ENCODE measurements at regions not wholly inside any gene's neighbourhood (a gene's known extent, or its start where the extent isn't known, plus 50 kb on each side); places are given as distances from the start of the nearest gene placed in this dataset.

DNA sequence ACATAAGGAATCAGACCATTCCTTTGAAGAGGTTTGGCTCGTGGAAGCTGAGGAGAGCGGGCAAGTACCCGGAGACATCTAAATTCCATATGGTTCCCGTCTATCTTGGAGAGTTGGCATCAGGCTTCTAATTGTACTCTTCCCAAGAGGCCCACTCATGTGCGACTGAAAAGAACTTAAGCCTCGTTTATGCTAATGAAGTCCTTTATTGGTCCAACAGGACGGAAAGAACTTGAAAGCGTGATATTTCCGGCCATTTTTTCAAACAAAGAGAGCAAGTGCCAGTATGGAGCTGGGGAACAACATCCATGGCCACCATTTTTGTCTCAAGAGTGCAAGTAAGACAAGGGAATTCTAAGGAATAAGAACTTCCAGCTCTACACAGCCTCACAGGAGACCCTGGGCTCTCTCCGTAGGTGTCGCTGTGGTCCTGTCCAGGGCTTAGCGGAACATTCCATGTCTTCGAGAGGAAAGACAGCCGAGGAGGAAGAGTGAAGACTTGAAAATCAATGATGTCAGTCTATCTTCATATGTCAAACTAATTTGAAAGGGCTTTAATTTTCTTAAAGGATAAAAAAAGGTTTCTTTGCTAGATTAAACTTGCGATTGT lies 566.0 kb upstream of the PSMD7 start:
- CTCF ChIA-PET, result no interaction called here
- TF ChIP-seq CTCF (IDR thresholded peaks at IDR 0.05; ENCODE audit: insufficient read depth, low read length, missing control alignments), result no peak

DNA sequence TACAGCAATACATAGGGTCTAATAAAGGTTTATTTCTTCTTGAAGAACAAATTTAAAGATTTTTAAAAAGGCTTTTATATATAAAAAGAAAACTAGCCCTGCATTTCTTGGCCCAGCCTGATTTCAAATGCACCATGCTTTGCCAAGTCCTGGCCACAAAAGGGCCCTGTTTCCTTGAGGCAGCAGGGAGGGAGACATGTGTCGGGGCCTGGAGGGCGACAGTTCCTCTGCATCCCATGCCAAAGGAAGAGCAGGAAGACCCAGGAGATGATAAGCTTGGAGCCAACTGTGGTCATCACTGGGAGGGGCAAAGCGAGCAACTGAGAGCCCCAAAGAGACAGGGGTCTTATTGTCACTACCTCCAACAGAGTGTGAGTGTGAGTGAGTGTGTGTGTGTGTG lies 571.5 kb upstream of the PSMD7 start:
- POLR2A ChIA-PET, result no interaction called here
- H3K4me3 ChIP-seq (ENCODE audit: low read depth, low read length), result no peak overlapping the region
- CTCF ChIA-PET, result no interaction called here
- no peak for TF ChIP-seq CTCF (IDR thresholded peaks at IDR 0.05; ENCODE audit: insufficient read depth, low read length, missing control alignments)
- no peak for DNase-seq (ENCODE audit: low read depth, low spot score)

More for the DNA sequence above, 566.0 kb upstream of the PSMD7 start:
- no peak overlapping the region for H3K4me3 ChIP-seq (ENCODE audit: low read depth, low read length)
- no peak for DNase-seq (ENCODE audit: low read depth, low spot score)
- POLR2A ChIA-PET, result no interaction called here

DNA sequence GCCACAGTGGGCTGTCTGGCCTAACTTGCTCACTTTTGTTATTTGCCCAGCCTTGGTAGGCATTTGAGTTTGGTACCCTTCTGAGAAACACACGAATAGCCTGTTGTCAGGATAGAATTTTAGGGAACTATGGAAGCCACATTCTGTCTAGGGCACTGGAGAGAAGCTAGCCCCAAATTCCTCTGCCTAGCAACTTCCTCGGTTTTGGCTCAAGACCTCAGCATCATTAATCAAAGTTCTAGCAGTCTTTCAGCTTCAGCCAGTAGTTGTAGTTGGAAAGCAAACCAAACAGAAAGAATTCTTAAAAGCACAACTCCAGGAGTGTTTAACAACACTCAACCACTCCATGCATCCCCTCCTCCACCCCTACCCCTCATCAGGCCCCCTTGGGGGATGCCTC lies 572.1 kb upstream of the PSMD7 start:
- CTCF ChIA-PET, result no interaction called here
- no peak for DNase-seq (ENCODE audit: low read depth, low spot score)

DNA sequence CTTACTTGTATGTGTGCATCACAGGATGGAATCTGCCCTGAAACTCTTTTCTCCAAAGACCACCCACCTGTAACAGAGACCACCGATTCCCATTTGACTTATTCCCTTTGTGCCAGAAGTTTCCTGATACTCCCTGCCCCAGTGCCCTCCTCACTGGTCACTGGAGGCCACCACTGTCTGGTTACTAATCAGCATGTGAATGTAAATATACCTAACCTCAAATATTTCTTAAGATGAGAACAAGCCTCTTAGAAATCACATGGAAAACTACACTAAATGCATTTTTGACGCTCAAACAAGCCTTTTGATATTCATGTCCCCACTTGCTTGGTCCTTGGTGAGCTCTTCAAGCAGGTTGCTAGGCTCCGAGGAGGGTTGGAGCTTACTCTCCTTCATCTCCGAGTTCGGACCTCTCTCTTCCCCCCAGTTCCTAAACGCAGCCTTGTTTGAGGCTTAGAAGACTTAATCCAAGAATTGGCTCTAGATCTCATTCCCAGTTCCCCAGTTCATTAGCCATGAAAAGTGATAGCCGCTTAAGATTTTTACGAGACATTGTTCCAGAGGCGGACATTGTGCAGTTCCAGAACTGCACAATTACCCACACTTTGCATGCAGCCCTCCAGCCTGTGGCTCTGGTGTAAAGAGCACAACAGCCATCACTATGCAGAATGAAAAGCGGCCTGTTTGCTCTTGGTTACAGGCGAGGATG lies 579.2 kb upstream of the PSMD7 start:
- CTCF ChIA-PET, result no interaction called here
- POLR2A ChIA-PET, result no interaction called here
- DNase-seq (ENCODE audit: low read depth, low spot score), result no peak
- TF ChIP-seq CTCF (IDR thresholded peaks at IDR 0.05; ENCODE audit: insufficient read depth, low read length, missing control alignments), result no peak
- no peak overlapping the region for H3K4me3 ChIP-seq (ENCODE audit: low read depth, low read length)

More for the DNA sequence above, 572.1 kb upstream of the PSMD7 start:
- no peak overlapping the region for H3K4me3 ChIP-seq (ENCODE audit: low read depth, low read length)
- no peak for TF ChIP-seq CTCF (IDR thresholded peaks at IDR 0.05; ENCODE audit: insufficient read depth, low read length, missing control alignments)
- POLR2A ChIA-PET, result no interaction called here

GRCh38 chr16:73714976-73715375 lies 581.6 kb upstream of the PSMD7 start:
- TF ChIP-seq CTCF (IDR thresholded peaks at IDR 0.05; ENCODE audit: insufficient read depth, low read length, missing control alignments), result no peak
- DNase-seq (ENCODE audit: low read depth, low spot score), result no peak
- ChIA-PET POLR2A (no interaction called here), CTCF (no interaction called here)
- H3K4me3 ChIP-seq (ENCODE audit: low read depth, low read length), result no peak overlapping the region

GRCh38 chr16:73713778-73714495 lies 582.7 kb upstream of the PSMD7 start:
- peak; percentile 21 for TF ChIP-seq CTCF (IDR thresholded peaks at IDR 0.05; ENCODE audit: insufficient read depth, low read length, missing control alignments)
- ChIA-PET CTCF (interaction anchor here (1.1 to 1.4 kb wide), 2 partner anchors 14 to 164 kb away, joined by 3 to 4 read pairs; no protein-coding TSS in a partner anchor), POLR2A (no interaction called here)
- H3K4me3 ChIP-seq (ENCODE audit: low read depth, low read length), result no peak overlapping the region
- DNase-seq (ENCODE audit: low read depth, low spot score), result no peak

Measured in AG04449 (cell line).